GM21381 (cell line): ENCODE measurements at regions not wholly inside any gene's neighbourhood (a gene's known extent, or its start where the extent isn't known, plus 50 kb on each side); places are given as distances from the start of the nearest gene placed in this dataset.
"Not testable (repeated sequence)": the region's sequence is repeated elsewhere in the genome, so short reads cannot be mapped to it uniquely, and the experiment has no call there.

ENCODE experiments used
- ATAC-seq: cut with Tn5 transposase; IDR thresholded peaks from one replicate; pipeline ENCODE4 v1.9.1; 2021; ENCODE audit warnings: mild to moderate bottlenecking, moderate library complexity; ENCODE audit not compliant: unreplicated experiment

- ATAC-seq, result no peak
Observed at GRCh38 chr10:85284778-85285770, 956.7 kb downstream of the CCSER2 start.

DNA sequence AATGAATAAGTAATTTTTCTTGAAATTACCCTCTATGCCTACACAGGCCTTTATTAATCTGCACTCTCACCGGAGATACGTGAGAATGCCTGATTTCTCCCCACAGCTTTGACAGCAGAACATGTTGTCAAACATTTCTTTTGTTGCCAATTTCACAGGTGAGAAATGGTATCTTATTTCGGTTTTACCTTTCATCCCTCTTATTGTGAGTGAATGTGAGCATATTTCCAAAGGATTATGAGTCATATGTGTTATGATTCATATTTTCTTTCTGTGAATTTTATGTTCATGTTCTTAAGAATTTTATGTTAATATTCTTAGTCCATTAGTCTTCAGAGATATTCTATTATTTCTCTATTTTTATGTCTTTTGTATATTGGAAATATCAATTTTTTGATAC, 965.1 kb downstream of the CCSER2 start:
- no peak for ATAC-seq

- ATAC-seq, result no peak
Observed at GRCh38 chr10:85311613-85312337, 983.4 kb downstream of the CCSER2 start.

DNA sequence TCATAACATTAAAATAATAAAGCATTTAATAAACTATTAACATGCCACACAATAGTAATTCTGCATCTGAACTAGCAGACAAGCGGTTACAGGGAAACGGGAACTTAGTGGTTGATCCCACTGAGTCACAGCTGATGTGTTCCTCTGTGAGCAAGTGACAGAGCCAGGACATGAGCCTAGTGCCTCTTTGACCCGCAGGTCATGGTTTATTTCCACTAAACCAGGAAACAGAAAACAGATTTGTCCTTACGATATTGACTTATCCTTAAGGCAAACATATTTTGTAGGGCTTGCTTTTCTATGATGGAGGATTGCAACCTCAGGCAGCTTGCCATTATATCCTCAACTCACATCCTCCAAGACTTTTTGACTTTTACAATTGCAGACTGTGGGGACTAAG, 987.3 kb downstream of the CCSER2 start:
- no peak for ATAC-seq

GRCh38 chr10:85316276-85316675, 987.9 kb downstream of the CCSER2 start:
- no peak for ATAC-seq

GRCh38 chr10:85317827-85318226, 989.4 kb downstream of the CCSER2 start:
- ATAC-seq, result no peak

- ATAC-seq, result no peak
Observed at GRCh38 chr10:85318809-85319807, 990.7 kb downstream of the CCSER2 start.

GRCh38 chr10:85319826-85320225, 991.4 kb downstream of the CCSER2 start:
- ATAC-seq, result no peak

GRCh38 chr10:85333594-85333993, 1005.2 kb downstream of the CCSER2 start:
- no peak for ATAC-seq

GRCh38 chr10:85362401-85362800, 1004.2 kb downstream of the GRID1 start:
- no peak for ATAC-seq

GRCh38 chr10:85377029-85377806, 989.4 kb downstream of the GRID1 start:
- no peak for ATAC-seq

GRCh38 chr10:85379338-85379737, 987.3 kb downstream of the GRID1 start:
- ATAC-seq, result no peak

DNA sequence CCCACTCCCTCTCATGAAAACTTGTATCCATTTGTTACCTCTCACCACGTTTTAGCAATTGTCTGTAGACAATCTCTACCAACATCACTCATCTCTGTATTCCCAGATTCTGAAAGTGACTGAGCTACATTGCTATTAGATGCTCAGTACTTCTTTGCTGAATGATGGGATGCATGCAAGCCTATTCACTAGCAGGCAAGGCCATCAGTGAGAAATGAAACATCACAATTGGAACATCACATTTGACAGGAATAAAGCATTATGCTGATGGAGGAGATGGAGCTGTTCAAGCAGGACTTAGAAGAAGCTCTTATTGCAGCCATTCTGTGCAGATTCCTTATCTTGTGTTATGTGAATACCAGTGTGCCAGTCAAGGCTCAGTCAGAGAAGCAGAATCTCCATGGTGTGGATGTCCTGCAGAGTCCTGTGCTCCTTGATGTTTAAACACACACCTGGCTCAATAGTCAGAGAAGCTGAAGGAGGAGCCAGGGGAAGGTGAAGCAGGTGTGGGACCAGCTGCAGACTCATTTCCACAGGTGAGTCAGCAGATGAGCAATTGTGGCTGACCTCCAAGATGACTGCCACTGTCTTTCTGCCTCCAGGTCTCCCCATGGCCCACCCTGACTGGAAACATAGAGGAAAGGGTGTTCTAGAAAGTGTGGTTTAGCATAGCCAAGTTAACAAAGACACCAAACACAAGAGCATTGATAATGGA, 965.5 kb downstream of the GRID1 start:
- no peak for ATAC-seq

DNA sequence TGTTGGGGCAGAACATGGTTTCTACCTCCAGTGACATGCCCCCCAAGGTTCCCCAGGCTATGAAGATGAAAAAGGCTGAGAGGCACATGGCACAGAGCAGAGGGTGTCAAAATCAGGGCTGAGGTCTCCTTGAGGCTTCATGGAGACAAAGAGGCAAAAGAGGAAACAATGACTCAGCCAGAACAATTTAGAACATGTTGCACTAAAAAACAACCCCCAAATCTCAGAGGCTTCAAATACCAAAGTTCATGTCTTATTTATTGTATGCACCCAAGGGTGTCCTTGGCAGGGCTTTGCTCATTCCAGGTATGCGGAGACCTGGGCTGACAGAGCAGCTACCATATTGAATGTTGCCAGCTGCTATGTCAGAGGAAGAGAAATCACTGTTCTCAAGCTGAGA, 964.1 kb downstream of the GRID1 start:
- ATAC-seq, result no peak

GRCh38 chr10:85407088-85407487, 959.5 kb downstream of the GRID1 start:
- ATAC-seq, result no peak

GRCh38 chr10:85408388-85408787, 958.2 kb downstream of the GRID1 start:
- no peak for ATAC-seq

GRCh38 chr10:85410586-85410985, 956.0 kb downstream of the GRID1 start:
- ATAC-seq, result not testable (repeated sequence)

DNA sequence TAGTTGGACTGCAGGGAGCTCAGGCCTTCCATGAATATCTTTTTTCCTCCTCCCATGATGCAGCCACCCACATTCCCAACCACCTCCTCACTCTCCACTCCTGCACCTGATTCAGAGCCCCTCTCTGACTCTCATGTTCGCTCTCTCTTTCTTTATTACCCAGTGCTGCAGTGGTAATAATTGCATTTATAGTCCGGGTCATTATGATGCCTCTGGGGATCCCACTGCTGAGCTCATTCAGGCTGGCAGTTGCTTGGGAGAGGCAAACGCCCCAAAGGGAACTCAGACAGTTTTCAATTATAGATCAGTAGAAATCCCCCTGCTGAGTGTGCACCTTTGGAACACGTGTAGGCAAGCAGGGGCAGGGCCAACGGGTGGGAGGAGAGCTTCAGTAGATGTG, 953.0 kb downstream of the GRID1 start:
- ATAC-seq, result no peak

DNA sequence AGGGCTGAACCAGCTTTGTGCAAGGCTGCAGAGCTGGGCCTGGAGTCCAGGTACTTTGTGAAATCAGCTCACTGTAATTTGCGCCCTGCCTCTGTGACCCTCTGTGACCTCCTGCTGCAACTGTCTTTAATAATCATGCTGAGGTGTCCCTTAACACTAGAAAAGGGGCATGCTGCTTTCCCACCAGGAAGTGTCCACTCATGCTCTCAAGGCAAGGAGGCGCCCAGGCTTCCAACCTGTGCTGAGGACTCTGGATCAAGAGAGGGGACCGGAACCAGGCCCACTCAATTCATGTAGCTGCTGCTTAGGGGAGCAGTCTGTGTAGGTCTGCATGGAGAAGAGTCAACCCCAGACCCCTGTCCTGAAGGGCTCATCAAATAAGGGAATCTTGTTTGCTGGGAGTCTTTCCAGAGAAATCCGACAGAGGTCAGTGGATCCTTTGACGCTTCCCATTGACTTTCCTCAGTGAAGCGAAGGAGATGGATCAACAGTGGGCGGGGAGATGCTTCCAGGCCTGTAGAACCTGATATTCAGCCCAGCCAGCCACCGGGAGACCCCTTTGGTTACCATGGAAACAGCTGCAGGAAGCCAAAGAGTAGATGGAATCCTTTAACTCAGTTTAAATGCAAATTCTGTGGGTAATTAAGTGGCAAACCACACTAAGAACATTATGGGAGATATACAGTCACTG, 945.9 kb downstream of the GRID1 start:
- ATAC-seq, result no peak
